Chondrocyte (in vitro differentiated cells): ENCODE measurements at regions not wholly inside any gene's neighbourhood (a gene's known extent, or its start where the extent isn't known, plus 50 kb on each side); places are given as distances from the start of the nearest gene placed in this dataset.

ENCODE experiments used
- DNase-seq: peaks from one replicate; pipeline ENCODE4 v3.0.0; 2021; ENCODE audit warnings: mixed read lengths, low spot score
- H3K27ac Mint-ChIP-seq: one replicate; pipeline ENCODE4 v1.8.0; 2021; ENCODE audit warnings: mild to moderate bottlenecking, moderate library complexity, mixed read lengths; ENCODE audit not compliant: unreplicated experiment
- H3K27me3 Mint-ChIP-seq: 2 replicates; pipeline ENCODE4 v1.8.0; 2021; ENCODE audit warnings: low read depth, mixed read lengths
- H3K36me3 Mint-ChIP-seq: 2 replicates; pipeline ENCODE4 v1.8.0; 2021; ENCODE audit warnings: low read depth, mixed read lengths
- H3K4me1 Mint-ChIP-seq: 2 replicates; pipeline ENCODE4 v1.8.0; 2021; ENCODE audit warnings: low read depth, mild to moderate bottlenecking, mixed read lengths
- H3K4me3 Mint-ChIP-seq: one replicate; pipeline ENCODE4 v1.8.0; 2021; ENCODE audit warnings: mild to moderate bottlenecking, moderate library complexity, mixed read lengths; ENCODE audit not compliant: unreplicated experiment
- H3K9me3 Mint-ChIP-seq: 2 replicates; pipeline ENCODE4 v1.8.0; 2021; ENCODE audit warnings: low read depth, mixed read lengths
- TF ChIP-seq, protein P1 (sequence below): fragments of 200-600 bp; sonication (generic); IDR thresholded peaks from 2 replicates; pipeline ENCODE4 v1.5.0; 2021; ENCODE audit warnings: antibody characterized with exemption, mild to moderate bottlenecking, moderate library complexity

- Mint-ChIP-seq H3K36me3 (no peaks in the 10 kb centered on the region), H3K27ac (no peak overlapping the region), H3K4me1 (peaks cover 24% of the 10 kb centered on the region), H3K27me3 (no peaks in the 10 kb centered on the region), H3K9me3 (peaks cover 4% of the 10 kb centered on the region), H3K4me3 (no peak overlapping the region)
- no peak for DNase-seq
- TF ChIP-seq, protein P1, sequence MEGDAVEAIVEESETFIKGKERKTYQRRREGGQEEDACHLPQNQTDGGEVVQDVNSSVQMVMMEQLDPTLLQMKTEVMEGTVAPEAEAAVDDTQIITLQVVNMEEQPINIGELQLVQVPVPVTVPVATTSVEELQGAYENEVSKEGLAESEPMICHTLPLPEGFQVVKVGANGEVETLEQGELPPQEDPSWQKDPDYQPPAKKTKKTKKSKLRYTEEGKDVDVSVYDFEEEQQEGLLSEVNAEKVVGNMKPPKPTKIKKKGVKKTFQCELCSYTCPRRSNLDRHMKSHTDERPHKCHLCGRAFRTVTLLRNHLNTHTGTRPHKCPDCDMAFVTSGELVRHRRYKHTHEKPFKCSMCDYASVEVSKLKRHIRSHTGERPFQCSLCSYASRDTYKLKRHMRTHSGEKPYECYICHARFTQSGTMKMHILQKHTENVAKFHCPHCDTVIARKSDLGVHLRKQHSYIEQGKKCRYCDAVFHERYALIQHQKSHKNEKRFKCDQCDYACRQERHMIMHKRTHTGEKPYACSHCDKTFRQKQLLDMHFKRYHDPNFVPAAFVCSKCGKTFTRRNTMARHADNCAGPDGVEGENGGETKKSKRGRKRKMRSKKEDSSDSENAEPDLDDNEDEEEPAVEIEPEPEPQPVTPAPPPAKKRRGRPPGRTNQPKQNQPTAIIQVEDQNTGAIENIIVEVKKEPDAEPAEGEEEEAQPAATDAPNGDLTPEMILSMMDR, result no peak
These were observed 929.2 kb downstream of the SLC4A3 start for GRCh38 chr2:220556658-220557057.

DNA sequence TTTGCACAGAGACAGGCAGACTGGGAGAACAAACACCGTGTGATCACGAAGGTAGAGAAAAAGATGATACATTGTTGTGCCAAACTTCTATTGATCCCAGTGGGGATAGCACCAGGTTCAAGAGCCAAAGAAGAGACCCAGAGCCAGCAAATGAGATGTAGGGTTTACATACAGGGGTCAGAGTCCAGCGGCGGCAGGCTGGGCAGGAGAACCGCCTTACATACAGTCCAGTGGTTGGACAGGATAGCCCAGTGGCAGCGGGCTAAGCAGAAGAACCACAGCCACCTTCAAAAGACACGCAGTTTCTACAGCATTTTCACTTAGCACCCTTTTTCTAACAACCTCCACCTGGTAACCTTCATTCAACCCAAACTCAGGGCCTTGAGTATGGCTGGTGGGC is 932.8 kb downstream of the SLC4A3 start:
- H3K4me1 Mint-ChIP-seq, result peaks cover 11% of the 10 kb centered on the region
- no peaks in the 10 kb centered on the region for H3K36me3 Mint-ChIP-seq
- TF ChIP-seq, protein P1, result no peak
- H3K4me3 Mint-ChIP-seq, result no peak overlapping the region
- no peak overlapping the region for H3K27ac Mint-ChIP-seq
- no peak for DNase-seq
- H3K27me3 Mint-ChIP-seq, result no peaks in the 10 kb centered on the region
- H3K9me3 Mint-ChIP-seq, result peaks cover 4% of the 10 kb centered on the region

GRCh38 chr2:220562375-220563140 is 935.1 kb downstream of the SLC4A3 start:
- Mint-ChIP-seq H3K36me3 (no peaks in the 10 kb centered on the region), H3K27me3 (no peaks in the 10 kb centered on the region), H3K4me3 (no peak overlapping the region), H3K27ac (no peak overlapping the region), H3K9me3 (peaks cover 4% of the 10 kb centered on the region), H3K4me1 (no peaks in the 10 kb centered on the region)
- TF ChIP-seq, protein P1, result no peak
- DNase-seq, result no peak

DNA sequence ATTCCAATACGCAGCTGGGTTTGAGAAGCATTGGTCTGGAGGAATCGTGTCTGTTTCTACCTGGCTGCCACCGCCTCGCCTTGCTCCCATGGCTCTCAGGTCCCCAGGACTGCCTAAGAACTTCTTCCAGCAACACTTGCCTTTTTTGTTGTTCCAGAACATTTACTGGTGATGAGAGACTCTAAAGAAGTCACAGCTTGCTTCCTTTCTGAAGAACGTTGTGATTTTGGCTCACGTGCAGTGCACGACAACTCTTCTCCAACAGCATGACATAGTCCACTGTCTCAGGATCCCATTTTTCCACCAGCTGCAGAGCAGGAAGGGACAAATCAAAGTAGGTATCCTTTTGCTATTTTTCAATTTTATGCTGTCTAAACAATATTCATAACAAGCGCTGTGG is 940.9 kb downstream of the SLC4A3 start:
- Mint-ChIP-seq H3K27ac (no peak overlapping the region), H3K9me3 (no peaks in the 10 kb centered on the region), H3K4me3 (no peak overlapping the region), H3K4me1 (no peaks in the 10 kb centered on the region), H3K36me3 (no peaks in the 10 kb centered on the region), H3K27me3 (no peaks in the 10 kb centered on the region)
- no peak for DNase-seq
- TF ChIP-seq, protein P1, result no peak

DNA sequence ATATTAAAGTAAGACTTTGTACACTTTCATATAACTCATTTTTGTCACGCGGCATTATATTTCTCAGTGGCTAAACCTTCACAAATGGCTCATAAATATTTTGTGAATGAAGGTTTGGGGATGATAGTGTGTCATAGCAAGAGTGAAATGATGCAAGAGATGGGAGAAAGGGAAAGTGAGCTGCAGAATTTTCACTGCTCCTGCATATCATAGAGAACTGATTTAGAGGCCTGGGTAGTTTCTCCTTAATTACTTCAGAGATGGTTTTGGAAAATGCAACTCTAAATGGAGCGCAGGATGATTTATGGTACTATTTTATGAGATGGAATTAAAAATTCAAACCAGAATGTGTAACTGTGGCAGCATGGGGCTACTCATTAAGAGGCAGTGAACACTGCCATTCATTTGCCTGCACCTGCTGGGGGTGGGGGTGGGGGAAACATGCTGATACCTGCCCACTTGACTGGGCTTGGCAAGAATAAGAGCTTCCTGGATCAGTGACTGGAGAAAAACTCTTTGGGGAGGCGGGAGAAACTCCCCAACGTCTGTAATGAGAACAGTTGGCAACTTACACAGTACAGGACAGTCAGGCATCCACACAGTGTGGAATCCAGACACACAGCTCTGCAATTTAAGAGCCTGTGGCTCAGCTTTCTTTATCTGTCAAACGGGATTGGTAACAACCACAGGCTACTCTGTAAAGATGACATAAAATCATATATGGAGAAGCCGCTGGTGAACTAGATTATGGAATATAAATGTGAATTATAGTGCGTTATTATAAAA is 941.9 kb downstream of the SLC4A3 start:
- Mint-ChIP-seq H3K4me1 (no peaks in the 10 kb centered on the region), H3K27me3 (no peaks in the 10 kb centered on the region), H3K4me3 (no peak overlapping the region), H3K9me3 (no peaks in the 10 kb centered on the region), H3K36me3 (no peaks in the 10 kb centered on the region), H3K27ac (no peak overlapping the region)
- TF ChIP-seq, protein P1, result no peak
- no peak for DNase-seq
